ENCODE measurements at regions not wholly inside any gene's neighbourhood (a gene's known extent, or its start where the extent isn't known, plus 50 kb on each side); places are given as distances from the start of the nearest gene placed in this dataset.

DNA sequence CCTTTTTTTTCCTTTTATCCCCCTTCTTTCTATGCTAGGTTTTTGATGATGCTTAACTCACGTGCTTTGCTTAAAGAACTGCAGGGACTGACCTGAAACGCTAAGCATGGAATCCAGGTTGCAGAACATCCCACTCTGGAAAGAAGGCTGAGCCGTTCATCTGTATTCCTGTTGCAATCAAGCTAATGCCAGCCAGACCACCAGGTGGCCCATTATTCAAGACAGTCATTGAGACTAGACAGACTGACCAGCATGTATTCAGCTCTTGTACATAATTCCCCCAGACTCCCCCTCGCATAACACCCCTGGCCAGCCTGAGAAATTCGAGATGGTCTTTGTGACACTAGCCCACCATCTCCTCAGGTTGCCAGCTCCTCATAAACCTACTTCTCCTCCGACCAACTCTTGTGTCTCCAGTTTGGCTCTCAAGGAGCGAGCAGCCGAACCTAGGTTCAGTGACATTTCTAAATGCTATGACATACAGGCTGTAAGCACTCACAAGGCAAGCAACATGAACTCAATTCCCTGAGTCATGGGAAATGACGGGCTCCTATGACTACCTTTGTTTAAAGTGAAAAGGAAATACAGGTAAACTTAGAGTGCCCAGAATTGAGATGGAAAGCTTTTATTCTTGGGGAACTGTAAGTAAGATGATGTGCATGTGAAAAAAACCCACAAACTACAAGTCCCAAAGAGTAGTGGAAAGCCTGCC is 309.3 kb upstream of the CDYL start:
- Histone ChIP-seq H3K4me1 (replicated peaks in 1 of 2) (no peaks in the 10 kb centered on the region), H3K9me3 (replicated peaks in 1 of 3) (no peaks in the 10 kb centered on the region), H3K27me3 (no peaks in the 10 kb centered on the region), H3K36me3 (replicated peaks in 1 of 2) (no peaks in the 10 kb centered on the region), H3K27ac (no peak overlapping the region), H3K4me3 (no peak overlapping the region)
- WGBS, 4 donors = 78 to 82% (median 79%) methylated on average over 9 of the region's 9 CpGs
- DNase-seq = no peak
- intact Hi-C loops (cut with DNase I) = no loop called here
- TF ChIP-seq POLR2A (IDR thresholded peaks at IDR 0.05) = no peak
- TF ChIP-seq, protein P1, sequence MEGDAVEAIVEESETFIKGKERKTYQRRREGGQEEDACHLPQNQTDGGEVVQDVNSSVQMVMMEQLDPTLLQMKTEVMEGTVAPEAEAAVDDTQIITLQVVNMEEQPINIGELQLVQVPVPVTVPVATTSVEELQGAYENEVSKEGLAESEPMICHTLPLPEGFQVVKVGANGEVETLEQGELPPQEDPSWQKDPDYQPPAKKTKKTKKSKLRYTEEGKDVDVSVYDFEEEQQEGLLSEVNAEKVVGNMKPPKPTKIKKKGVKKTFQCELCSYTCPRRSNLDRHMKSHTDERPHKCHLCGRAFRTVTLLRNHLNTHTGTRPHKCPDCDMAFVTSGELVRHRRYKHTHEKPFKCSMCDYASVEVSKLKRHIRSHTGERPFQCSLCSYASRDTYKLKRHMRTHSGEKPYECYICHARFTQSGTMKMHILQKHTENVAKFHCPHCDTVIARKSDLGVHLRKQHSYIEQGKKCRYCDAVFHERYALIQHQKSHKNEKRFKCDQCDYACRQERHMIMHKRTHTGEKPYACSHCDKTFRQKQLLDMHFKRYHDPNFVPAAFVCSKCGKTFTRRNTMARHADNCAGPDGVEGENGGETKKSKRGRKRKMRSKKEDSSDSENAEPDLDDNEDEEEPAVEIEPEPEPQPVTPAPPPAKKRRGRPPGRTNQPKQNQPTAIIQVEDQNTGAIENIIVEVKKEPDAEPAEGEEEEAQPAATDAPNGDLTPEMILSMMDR (IDR thresholded peaks at IDR 0.05) = no peak

DNA sequence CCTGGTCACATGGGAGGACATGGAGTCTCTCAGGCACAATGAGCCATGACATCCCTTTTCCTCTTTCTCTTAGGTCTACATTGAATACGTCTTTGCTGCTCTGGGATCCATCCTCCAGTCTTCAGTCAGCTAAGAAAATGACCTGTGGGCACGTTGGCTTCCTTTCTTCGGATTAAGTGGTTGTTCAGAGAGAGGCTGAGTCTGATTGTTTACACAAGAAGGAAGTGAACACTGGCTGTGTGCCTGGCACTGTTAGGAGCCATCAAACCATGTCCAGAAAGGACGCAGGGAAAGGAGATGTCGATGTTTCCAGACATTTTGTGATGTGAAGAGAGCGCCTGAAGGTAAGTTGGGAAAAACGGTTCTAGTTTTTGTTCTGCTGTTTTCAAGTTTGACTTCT is 309.9 kb upstream of the CDYL start:
- Histone ChIP-seq H3K4me3 (no peak overlapping the region), H3K27me3 (no peaks in the 10 kb centered on the region), H3K9me3 (replicated peaks in 1 of 3) (no peaks in the 10 kb centered on the region), H3K4me1 (replicated peaks in 1 of 2) (no peaks in the 10 kb centered on the region), H3K27ac (no peak overlapping the region), H3K36me3 (replicated peaks in 1 of 2) (no peaks in the 10 kb centered on the region)
- DNase-seq = peak in 2 of 7 donors; percentile 20 to 26
- intact Hi-C loops (cut with DNase I) = no loop called here
- 58 to 71% (median 63%) methylated on average over 7 of the region's 7 CpGs for WGBS, 4 donors
- TF ChIP-seq, protein P1 (IDR thresholded peaks at IDR 0.05) = no peak
- no peak for TF ChIP-seq POLR2A (IDR thresholded peaks at IDR 0.05)

DNA sequence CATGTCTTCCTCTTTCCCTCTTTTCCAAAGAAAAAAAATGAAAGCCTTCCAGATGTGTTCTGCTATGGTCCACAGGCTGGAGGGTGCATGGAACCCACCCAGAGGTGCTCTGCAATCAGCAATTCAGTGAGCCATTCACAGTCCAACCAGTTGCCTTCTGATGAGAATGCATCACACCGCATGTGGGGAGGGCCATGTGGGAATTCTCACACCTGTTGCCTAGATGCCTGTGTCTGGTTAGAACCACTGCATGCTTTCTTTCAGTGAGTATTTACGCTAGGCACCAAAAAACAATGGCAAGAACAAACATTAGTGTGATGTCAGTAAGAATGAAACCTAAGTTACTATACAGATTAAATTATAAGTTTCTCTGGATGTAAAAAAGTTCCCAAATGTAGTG is 311.6 kb upstream of the CDYL start:
- intact Hi-C loops (cut with DNase I) = no loop called here
- Histone ChIP-seq H3K27ac (no peak overlapping the region), H3K36me3 (replicated peaks in 1 of 2) (no peaks in the 10 kb centered on the region), H3K27me3 (no peaks in the 10 kb centered on the region), H3K9me3 (replicated peaks in 1 of 3) (no peaks in the 10 kb centered on the region), H3K4me3 (no peak overlapping the region), H3K4me1 (replicated peaks in 1 of 2) (peaks cover 0 to 11% of the 10 kb centered on the region in 2 donors)
- no peak for TF ChIP-seq POLR2A (IDR thresholded peaks at IDR 0.05)
- TF ChIP-seq, protein P1 (IDR thresholded peaks at IDR 0.05) = no peak
- no peak for DNase-seq
- WGBS, 4 donors = 88 to 100% (median 94%) methylated on average over 2 of the region's 2 CpGs

DNA sequence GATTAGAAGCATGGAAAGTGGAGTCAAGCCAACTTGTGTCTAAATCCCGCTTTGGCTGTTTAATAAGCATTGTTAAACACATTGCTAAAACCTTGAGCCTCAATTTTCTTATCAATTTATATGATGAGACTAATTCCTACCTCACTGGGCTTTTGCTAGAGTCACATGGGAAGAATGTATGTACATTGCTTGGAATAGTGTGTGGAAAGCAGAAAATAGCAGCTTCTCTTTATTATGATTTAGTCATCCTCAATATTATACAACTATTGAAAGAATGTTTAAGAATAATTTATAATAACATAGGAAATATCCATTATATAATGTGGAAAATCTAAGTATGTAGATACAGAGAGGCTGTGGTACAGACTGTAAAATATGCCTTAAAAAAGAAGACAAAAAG is 313.0 kb upstream of the CDYL start:
- H3K4me1 ChIP-seq (replicated peaks in 1 of 2) = peaks cover 0 to 11% of the 10 kb centered on the region in 2 donors
- 81 to 95% (median 90%) methylated on average over 1 of the region's 1 CpG for WGBS, 4 donors
- no peak for DNase-seq
- no peak overlapping the region for H3K4me3 ChIP-seq
- TF ChIP-seq POLR2A (IDR thresholded peaks at IDR 0.05) = no peak
- TF ChIP-seq, protein P1 (IDR thresholded peaks at IDR 0.05) = no peak
- no peaks in the 10 kb centered on the region for H3K36me3 ChIP-seq (replicated peaks in 1 of 2)
- H3K9me3 ChIP-seq (replicated peaks in 1 of 3) = no peaks in the 10 kb centered on the region
- H3K27me3 ChIP-seq = no peaks in the 10 kb centered on the region
- no peak overlapping the region for H3K27ac ChIP-seq
- intact Hi-C loops (cut with DNase I) = no loop called here

Data from adrenal gland (tissue), 9 donors.